ENCODE measurements at regions not wholly inside any gene's neighbourhood (a gene's known extent, or its start where the extent isn't known, plus 50 kb on each side); places are given as distances from the start of the nearest gene placed in this dataset.

- WGBS, 4 donors: 80 to 86% (median 81%) methylated on average over 12 of the region's 12 CpGs
- Histone ChIP-seq H3K27ac (no peak overlapping the region), H3K4me3 (no peak overlapping the region), H3K4me1 (replicated peaks in 1 of 2) (no peaks in the 10 kb centered on the region), H3K9me3 (replicated peaks in 1 of 3) (no peaks in the 10 kb centered on the region), H3K36me3 (replicated peaks in 1 of 2) (no peaks in the 10 kb centered on the region), H3K27me3 (no peaks in the 10 kb centered on the region)
- TF ChIP-seq POLR2A (IDR thresholded peaks at IDR 0.05) (no peak), CTCF (IDR thresholded peaks at IDR 0.05) (no peak)
- no peak for DNase-seq
- intact Hi-C loops (cut with DNase I): no loop called here
Observed at GRCh38 chr2:16204886-16205620, 264.7 kb downstream of the MYCN start.

GRCh38 chr2:16204251-16204650, 263.9 kb downstream of the MYCN start:
- WGBS, 4 donors: 88 to 100% (median 92%) methylated on average over 1 of the region's 1 CpG
- no peak for DNase-seq
- intact Hi-C loops (cut with DNase I): no loop called here
- TF ChIP-seq POLR2A (IDR thresholded peaks at IDR 0.05): no peak
- no peak for TF ChIP-seq CTCF (IDR thresholded peaks at IDR 0.05)
- no peak overlapping the region for H3K27ac ChIP-seq
- H3K27me3 ChIP-seq: no peaks in the 10 kb centered on the region
- H3K4me1 ChIP-seq (replicated peaks in 1 of 2): no peaks in the 10 kb centered on the region
- no peak overlapping the region for H3K4me3 ChIP-seq
- H3K9me3 ChIP-seq (replicated peaks in 1 of 3): no peaks in the 10 kb centered on the region
- no peaks in the 10 kb centered on the region for H3K36me3 ChIP-seq (replicated peaks in 1 of 2)

- H3K27ac ChIP-seq: no peak overlapping the region
- WGBS, 4 donors: 84 to 94% (median 87%) methylated on average over 7 to 8 of the region's 8 CpGs
- TF ChIP-seq POLR2A (IDR thresholded peaks at IDR 0.05) (no peak), CTCF (IDR thresholded peaks at IDR 0.05) (no peak)
- H3K27me3 ChIP-seq: no peaks in the 10 kb centered on the region
- intact Hi-C loops (cut with DNase I): no loop called here
- DNase-seq: no peak
- H3K4me1 ChIP-seq (replicated peaks in 1 of 2): no peaks in the 10 kb centered on the region
- no peak overlapping the region for H3K4me3 ChIP-seq
- H3K36me3 ChIP-seq (replicated peaks in 1 of 2): no peaks in the 10 kb centered on the region
- H3K9me3 ChIP-seq (replicated peaks in 1 of 3): no peaks in the 10 kb centered on the region
Observed at GRCh38 chr2:16203691-16204090, 263.3 kb downstream of the MYCN start.

GRCh38 chr2:16203069-16203468, 262.7 kb downstream of the MYCN start:
- Histone ChIP-seq H3K9me3 (replicated peaks in 1 of 3) (no peaks in the 10 kb centered on the region), H3K4me1 (replicated peaks in 1 of 2) (no peaks in the 10 kb centered on the region), H3K36me3 (replicated peaks in 1 of 2) (no peaks in the 10 kb centered on the region), H3K27ac (no peak overlapping the region), H3K27me3 (no peaks in the 10 kb centered on the region), H3K4me3 (no peak overlapping the region)
- WGBS, 4 donors: 78 to 80% (median 79%) methylated on average over 2 of the region's 2 CpGs
- intact Hi-C loops (cut with DNase I): no loop called here
- DNase-seq: no peak
- no peak for TF ChIP-seq POLR2A (IDR thresholded peaks at IDR 0.05)
- no peak for TF ChIP-seq CTCF (IDR thresholded peaks at IDR 0.05)
